ENCODE measurements at regions not wholly inside any gene's neighbourhood (a gene's known extent, or its start where the extent isn't known, plus 50 kb on each side); places are given as distances from the start of the nearest gene placed in this dataset.

DNA sequence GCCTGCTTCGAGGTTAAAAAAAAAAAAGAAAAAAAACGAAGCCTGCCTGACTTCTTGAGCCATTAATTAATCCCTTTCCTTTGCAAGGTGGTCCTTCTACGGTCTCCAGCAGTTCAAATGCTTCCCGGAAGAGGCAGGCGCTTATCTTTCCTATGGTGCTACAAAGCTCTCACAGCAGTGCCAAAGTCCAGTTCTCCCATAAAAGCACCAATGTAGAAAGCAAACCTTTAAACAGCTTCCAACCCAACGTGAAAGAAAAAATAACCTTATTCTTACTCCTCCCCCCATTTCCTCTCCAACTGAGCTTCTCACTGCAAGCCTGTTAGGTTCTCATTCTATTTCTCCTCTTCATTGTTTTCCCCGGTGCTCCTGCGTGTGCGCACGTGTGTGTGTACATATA is 317.4 kb upstream of the SOX11 start:
- intact Hi-C loops (cut with micrococcal nuclease; ENCODE audit: unreplicated experiment), result no loop called here
- peak; percentile 16 for DNase-seq (ENCODE audit: low spot score)
- WGBS (ENCODE audit: low lambda C conversion rate), result 20% methylated on average over 10 of the region's 10 CpGs

More for the DNA sequence above, 317.4 kb upstream of the SOX11 start:
- Histone ChIP-seq H3K4me3 (replicated peaks in 1 of 3; ENCODE audit: insufficient read depth in 1 of 3, low read depth in 2 of 3, low read length in 3 of 3) (no peak overlapping the region), H3K27me3 (ENCODE audit: control insufficient read depth in 1 of 2, insufficient read depth in 2 of 2, low read length in 2 of 2) (no peaks in the 10 kb centered on the region), H4K20me1 (ENCODE audit: insufficient read depth, low read length) (no peaks in the 10 kb centered on the region), H3K4me2 (ENCODE audit: low read depth, low read length) (peak overlapping the region; percentile 31), H2AFZ (ENCODE audit: low read length) (no peak overlapping the region), H3K36me3 (replicated peaks in 1 of 2; ENCODE audit: control insufficient read depth in 1 of 2, insufficient read depth in 2 of 2, low read length in 2 of 2) (no peaks in the 10 kb centered on the region), H3K9ac (ENCODE audit: insufficient read depth, low read depth, low read length) (no peak overlapping the region), H3K27ac (ENCODE audit: extremely low read length, insufficient read depth, low read length) (no peak overlapping the region), H3K9me3 (ENCODE audit: low read length) (no peaks in the 10 kb centered on the region), H3K4me1 (ENCODE audit: insufficient read depth, low read length) (peaks cover 9% of the 10 kb centered on the region), H3K79me2 (ENCODE audit: insufficient read depth, low read length) (no peaks in the 10 kb centered on the region)
- CTCF ChIA-PET (ENCODE audit: low intra/inter-chr PET ratio, low total read pairs), result no interaction called here
- FAIRE-seq, result no peak
- in situ Hi-C loops (cut with HindIII; ENCODE audit: extremely low pct_ligation_motif_present, low pct_unique_long_range_greater_than_20kb), result no loop called here
- POLR2A ChIA-PET, result no interaction called here
- BruUV-seq (replicated peaks), result no TSS peak
- TF ChIP-seq, protein P1, sequence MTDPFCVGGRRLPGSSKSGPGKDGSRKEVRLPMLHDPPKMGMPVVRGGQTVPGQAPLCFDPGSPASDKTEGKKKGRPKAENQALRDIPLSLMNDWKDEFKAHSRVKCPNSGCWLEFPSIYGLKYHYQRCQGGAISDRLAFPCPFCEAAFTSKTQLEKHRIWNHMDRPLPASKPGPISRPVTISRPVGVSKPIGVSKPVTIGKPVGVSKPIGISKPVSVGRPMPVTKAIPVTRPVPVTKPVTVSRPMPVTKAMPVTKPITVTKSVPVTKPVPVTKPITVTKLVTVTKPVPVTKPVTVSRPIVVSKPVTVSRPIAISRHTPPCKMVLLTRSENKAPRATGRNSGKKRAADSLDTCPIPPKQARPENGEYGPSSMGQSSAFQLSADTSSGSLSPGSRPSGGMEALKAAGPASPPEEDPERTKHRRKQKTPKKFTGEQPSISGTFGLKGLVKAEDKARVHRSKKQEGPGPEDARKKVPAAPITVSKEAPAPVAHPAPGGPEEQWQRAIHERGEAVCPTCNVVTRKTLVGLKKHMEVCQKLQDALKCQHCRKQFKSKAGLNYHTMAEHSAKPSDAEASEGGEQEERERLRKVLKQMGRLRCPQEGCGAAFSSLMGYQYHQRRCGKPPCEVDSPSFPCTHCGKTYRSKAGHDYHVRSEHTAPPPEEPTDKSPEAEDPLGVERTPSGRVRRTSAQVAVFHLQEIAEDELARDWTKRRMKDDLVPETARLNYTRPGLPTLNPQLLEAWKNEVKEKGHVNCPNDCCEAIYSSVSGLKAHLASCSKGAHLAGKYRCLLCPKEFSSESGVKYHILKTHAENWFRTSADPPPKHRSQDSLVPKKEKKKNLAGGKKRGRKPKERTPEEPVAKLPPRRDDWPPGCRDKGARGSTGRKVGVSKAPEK (CRISPR knock-in tag; IDR thresholded peaks at IDR 0.05; ENCODE audit: borderline replicate concordance), result no peak
- TF ChIP-seq ZNF644 (CRISPR knock-in tag; IDR thresholded peaks at IDR 0.05; ENCODE audit: low read depth) (peak; percentile 74; the same call in 1 of the 2 replicates), GABPA (IDR thresholded peaks at IDR 0.05; ENCODE audit: low read depth, low read length) (no peak), GABPA (CRISPR knock-in tag; IDR thresholded peaks at IDR 0.05; ENCODE audit: low read depth) (peak; percentile 72), HNF4A (CRISPR knock-in tag; IDR thresholded peaks at IDR 0.05) (peak; percentile 62), GABPB1 (CRISPR knock-in tag; IDR thresholded peaks at IDR 0.05) (0 out of 2 replicates have a peak, but pooled peaks have one; percentile 23), ELF1 (CRISPR knock-in tag; IDR thresholded peaks at IDR 0.05) (0 out of 2 replicates have a peak, but pooled peaks have one; percentile 29), SRSF4 (IDR thresholded peaks at IDR 0.05; ENCODE audit: low read depth, low read length, poor library complexity, severe bottlenecking) (no peak)
- TF ChIP-seq, protein P2, sequence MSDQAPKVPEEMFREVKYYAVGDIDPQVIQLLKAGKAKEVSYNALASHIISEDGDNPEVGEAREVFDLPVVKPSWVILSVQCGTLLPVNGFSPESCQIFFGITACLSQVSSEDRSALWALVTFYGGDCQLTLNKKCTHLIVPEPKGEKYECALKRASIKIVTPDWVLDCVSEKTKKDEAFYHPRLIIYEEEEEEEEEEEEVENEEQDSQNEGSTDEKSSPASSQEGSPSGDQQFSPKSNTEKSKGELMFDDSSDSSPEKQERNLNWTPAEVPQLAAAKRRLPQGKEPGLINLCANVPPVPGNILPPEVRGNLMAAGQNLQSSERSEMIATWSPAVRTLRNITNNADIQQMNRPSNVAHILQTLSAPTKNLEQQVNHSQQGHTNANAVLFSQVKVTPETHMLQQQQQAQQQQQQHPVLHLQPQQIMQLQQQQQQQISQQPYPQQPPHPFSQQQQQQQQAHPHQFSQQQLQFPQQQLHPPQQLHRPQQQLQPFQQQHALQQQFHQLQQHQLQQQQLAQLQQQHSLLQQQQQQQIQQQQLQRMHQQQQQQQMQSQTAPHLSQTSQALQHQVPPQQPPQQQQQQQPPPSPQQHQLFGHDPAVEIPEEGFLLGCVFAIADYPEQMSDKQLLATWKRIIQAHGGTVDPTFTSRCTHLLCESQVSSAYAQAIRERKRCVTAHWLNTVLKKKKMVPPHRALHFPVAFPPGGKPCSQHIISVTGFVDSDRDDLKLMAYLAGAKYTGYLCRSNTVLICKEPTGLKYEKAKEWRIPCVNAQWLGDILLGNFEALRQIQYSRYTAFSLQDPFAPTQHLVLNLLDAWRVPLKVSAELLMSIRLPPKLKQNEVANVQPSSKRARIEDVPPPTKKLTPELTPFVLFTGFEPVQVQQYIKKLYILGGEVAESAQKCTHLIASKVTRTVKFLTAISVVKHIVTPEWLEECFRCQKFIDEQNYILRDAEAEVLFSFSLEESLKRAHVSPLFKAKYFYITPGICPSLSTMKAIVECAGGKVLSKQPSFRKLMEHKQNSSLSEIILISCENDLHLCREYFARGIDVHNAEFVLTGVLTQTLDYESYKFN (CRISPR knock-in tag; conservative IDR thresholded peaks at IDR 0.05), result peak; percentile 40; the same call in 1 of the 2 replicates
- TF ChIP-seq, protein P3, sequence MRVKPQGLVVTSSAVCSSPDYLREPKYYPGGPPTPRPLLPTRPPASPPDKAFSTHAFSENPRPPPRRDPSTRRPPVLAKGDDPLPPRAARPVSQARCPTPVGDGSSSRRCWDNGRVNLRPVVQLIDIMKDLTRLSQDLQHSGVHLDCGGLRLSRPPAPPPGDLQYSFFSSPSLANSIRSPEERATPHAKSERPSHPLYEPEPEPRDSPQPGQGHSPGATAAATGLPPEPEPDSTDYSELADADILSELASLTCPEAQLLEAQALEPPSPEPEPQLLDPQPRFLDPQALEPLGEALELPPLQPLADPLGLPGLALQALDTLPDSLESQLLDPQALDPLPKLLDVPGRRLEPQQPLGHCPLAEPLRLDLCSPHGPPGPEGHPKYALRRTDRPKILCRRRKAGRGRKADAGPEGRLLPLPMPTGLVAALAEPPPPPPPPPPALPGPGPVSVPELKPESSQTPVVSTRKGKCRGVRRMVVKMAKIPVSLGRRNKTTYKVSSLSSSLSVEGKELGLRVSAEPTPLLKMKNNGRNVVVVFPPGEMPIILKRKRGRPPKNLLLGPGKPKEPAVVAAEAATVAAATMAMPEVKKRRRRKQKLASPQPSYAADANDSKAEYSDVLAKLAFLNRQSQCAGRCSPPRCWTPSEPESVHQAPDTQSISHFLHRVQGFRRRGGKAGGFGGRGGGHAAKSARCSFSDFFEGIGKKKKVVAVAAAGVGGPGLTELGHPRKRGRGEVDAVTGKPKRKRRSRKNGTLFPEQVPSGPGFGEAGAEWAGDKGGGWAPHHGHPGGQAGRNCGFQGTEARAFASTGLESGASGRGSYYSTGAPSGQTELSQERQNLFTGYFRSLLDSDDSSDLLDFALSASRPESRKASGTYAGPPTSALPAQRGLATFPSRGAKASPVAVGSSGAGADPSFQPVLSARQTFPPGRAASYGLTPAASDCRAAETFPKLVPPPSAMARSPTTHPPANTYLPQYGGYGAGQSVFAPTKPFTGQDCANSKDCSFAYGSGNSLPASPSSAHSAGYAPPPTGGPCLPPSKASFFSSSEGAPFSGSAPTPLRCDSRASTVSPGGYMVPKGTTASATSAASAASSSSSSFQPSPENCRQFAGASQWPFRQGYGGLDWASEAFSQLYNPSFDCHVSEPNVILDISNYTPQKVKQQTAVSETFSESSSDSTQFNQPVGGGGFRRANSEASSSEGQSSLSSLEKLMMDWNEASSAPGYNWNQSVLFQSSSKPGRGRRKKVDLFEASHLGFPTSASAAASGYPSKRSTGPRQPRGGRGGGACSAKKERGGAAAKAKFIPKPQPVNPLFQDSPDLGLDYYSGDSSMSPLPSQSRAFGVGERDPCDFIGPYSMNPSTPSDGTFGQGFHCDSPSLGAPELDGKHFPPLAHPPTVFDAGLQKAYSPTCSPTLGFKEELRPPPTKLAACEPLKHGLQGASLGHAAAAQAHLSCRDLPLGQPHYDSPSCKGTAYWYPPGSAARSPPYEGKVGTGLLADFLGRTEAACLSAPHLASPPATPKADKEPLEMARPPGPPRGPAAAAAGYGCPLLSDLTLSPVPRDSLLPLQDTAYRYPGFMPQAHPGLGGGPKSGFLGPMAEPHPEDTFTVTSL (CRISPR knock-in tag; IDR thresholded peaks at IDR 0.05; ENCODE audit: borderline replicate concordance), result peak; percentile 27; the same call in 1 of the 2 replicates
- TF ChIP-seq, protein P4, sequence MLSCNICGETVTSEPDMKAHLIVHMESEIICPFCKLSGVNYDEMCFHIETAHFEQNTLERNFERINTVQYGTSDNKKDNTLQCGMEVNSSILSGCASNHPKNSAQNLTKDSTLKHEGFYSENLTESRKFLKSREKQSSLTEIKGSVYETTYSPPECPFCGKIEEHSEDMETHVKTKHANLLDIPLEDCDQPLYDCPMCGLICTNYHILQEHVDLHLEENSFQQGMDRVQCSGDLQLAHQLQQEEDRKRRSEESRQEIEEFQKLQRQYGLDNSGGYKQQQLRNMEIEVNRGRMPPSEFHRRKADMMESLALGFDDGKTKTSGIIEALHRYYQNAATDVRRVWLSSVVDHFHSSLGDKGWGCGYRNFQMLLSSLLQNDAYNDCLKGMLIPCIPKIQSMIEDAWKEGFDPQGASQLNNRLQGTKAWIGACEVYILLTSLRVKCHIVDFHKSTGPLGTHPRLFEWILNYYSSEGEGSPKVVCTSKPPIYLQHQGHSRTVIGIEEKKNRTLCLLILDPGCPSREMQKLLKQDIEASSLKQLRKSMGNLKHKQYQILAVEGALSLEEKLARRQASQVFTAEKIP (CRISPR knock-in tag; IDR thresholded peaks at IDR 0.05; ENCODE audit: borderline replicate concordance), result no peak
- ATAC-seq, result peak; percentile 83
